GM21381 (cell line): ENCODE measurements at regions not wholly inside any gene's neighbourhood (a gene's known extent, or its start where the extent isn't known, plus 50 kb on each side); places are given as distances from the start of the nearest gene placed in this dataset.

Experiments used
- ATAC-seq: cut with Tn5 transposase; IDR thresholded peaks from one replicate; pipeline ENCODE4 v1.9.1; 2021; ENCODE audit warnings: mild to moderate bottlenecking, moderate library complexity; ENCODE audit not compliant: unreplicated experiment

DNA sequence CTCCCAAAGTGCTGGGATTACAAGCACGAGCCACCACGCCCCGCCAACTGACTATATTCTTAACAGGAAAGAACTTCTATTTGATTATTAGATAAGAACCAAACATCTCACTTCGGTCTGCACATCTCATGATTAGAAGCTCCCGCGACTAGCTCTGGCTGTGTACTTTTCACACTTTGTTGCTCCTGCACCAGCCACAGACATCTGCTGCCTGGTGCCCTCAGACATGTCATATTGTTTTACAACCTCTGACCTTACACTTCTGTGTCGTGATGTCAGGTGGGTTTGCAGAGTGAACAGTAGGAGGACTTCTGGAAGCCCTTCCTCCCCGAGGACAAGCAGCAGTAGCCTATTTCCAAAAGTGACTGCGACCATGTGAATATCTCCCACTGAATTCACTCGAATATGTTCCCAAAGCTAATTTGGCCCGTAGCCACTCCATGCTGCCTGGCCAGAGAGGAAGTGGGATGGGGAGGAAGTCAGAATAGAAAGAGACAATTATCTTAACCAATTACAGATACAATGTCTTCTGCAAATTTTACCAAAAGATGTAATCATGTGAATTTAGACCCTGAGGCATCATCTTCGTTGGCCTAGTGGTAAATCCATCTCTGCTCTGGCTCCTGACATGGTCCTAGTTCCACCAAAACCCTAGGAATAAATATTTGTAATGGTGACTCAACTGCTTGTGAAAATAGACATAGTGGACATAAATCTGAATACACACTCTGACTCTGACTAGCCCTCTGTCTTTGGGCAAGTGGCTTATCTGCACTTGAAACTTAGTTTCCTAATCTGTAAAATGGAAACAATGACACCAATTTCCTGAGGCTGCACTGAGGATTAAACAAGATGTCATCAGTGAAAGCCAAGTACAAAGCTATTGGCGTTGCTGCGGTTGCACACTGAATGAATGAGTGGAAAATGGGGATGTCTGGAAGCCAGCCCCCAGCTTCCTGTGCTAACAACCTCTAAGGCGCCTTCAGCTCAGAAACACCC is 406.1 kb downstream of the LRATD1 start:
- ATAC-seq = no peak

DNA sequence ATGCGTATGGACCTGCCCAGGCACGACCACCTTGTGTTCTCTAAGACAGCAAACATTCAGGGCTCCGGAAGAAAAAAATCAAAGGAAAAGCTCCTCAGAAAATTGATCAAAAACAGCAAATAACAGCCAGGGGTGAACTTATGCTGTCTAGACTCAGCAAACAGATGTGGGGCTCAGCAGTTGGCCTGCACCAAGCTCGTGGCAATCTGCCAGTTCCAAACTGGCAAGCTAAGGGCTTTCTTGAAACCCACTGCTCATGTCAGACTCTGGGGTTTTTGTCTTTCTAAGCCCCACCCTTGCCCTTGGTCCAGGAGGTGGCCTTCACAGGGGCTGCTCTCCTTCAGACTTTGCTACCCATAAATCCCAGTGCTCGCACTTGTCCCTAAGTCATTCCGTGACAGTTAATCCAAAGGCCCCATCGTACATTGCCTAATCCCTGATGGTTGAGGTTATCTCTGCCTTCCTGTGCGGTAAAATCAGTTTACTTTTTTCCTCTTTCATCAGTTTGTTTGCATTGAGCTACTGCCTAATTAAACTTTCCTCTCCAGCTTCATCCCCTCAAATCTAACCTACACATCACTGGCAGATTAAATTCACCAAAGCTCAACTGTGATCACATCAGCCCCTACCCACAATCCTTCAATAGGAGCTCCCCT is 408.0 kb downstream of the LRATD1 start:
- ATAC-seq = no peak

DNA sequence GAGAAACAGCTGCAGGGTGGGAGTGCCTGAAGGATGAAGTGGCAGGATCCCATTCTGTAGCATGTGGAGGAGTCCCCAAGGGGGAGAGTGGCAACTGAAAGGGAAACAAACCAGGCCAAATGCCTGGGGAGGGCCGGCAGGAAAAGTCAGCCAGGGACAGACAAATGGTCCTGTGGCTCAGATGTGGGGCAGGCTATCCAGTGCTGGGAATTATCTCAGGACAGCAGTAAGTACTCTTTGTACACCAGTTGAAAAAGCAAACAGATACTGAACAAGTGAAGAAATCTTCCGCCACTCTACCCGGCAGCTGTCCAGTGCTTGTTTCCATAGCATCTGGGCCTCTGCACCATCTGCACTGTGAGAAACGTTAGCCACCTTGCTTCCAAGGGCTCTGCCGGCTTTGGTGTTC is 408.9 kb downstream of the LRATD1 start:
- ATAC-seq = no peak

DNA sequence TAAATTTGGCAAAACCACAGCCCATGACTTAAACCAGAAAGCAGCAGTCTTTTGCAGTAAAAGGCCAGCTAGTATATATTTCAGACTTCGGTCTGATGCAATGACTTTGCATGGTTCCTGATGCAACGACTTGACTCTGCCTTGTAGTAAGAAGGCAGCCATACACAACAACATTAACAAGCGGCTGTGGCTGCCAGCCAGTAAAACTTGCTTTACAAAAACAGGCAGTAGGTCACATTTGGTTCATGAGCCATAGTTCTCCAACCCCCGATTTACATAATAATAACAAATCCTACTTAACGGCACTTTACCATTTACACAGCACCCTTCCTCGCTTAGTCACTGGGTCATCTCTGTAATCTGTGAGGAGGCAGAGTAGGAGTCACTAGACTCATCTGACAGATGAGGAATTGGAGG is 410.3 kb downstream of the LRATD1 start:
- ATAC-seq = no peak

DNA sequence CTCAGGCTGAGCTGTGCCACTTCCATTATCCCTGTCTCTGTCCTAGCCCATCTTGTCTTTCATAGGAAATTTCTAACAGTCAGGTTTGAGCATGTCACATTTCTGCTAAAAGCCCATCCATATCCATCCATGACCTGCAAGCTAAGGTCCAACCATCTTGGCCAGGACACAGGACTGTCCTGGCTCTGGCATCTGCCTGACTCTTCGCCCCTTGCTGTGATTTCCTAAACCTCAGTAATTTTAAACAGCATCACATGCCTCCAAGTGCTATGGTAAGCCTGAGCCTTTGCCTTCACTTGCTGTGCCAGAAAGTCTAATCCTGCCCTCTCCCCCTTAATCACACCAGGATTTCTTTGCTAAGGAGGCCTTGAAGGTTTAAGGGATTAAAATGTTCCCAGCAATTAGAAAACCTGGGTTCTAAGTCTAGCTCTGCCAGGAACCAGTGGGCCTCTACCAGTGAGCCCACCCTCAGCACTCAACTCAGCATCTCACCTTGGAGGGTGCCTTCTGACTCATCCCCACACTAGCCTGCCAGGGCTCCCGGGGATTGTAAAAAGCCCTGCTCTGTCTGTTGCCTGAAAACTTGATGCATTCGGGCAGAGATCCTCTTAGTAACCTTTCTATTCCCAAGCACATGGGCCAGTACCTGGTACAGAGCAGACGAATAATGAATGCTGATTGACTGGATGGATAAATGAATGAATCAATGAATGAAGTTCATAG is 411.0 kb downstream of the LRATD1 start:
- no peak for ATAC-seq

DNA sequence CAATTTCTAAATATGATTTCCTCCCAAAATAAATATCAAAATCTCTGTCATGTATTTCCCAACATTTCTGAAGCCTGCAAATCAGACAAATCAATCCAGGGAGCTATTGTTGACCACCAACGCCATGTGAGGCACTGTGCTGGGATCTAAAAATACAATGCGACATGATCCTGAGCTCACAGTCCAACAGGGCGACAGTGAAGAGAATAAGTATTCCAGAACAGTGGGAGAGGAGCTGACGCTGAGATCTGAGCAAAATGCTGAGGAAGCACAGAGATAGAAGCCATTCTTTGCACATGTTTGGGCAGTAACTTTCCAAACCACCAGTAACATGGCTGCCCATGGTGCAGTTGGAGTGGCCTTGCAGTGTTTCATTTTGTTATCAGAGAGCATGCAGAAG is 412.5 kb downstream of the LRATD1 start:
- ATAC-seq = no peak

DNA sequence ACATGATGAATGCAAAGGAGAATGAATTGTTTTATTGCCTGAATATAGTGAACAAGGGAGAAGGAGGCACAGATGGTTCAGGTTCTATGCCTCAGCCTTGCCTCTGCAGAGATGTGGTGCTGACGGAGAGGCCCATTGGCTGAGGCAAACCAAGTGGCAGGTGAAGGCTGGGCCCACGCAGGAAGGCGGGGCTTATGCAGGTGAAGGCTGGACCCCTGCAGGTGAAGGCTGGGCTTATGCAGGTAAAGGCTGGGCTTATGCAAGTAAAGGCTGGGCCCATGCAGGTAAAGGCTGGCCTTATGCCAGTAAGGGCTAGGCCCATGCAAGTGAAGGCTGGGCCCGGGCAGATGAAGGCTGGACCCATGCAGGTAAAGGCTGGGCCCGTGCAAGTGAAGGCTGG is 414.7 kb downstream of the LRATD1 start:
- no peak for ATAC-seq

DNA sequence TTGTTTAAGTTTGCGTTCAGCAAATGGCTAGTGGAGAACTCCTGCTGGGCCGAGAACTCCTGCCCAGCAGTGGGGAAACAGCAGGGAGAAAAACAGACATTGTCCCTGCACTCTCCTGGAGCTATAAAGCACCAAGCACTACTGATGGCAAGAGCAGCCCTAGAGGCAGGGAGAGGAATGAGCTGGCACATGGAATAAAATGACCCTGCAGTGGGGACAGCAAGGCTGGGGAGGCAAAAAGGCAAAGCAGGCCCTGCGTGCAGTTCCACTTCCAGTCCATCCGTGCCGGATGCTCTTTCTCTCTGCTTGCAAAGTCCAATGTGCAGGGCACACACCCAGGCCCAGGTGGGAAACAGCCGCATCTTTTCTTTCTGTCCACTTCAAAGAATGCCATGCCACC is 415.5 kb downstream of the LRATD1 start:
- no peak for ATAC-seq

DNA sequence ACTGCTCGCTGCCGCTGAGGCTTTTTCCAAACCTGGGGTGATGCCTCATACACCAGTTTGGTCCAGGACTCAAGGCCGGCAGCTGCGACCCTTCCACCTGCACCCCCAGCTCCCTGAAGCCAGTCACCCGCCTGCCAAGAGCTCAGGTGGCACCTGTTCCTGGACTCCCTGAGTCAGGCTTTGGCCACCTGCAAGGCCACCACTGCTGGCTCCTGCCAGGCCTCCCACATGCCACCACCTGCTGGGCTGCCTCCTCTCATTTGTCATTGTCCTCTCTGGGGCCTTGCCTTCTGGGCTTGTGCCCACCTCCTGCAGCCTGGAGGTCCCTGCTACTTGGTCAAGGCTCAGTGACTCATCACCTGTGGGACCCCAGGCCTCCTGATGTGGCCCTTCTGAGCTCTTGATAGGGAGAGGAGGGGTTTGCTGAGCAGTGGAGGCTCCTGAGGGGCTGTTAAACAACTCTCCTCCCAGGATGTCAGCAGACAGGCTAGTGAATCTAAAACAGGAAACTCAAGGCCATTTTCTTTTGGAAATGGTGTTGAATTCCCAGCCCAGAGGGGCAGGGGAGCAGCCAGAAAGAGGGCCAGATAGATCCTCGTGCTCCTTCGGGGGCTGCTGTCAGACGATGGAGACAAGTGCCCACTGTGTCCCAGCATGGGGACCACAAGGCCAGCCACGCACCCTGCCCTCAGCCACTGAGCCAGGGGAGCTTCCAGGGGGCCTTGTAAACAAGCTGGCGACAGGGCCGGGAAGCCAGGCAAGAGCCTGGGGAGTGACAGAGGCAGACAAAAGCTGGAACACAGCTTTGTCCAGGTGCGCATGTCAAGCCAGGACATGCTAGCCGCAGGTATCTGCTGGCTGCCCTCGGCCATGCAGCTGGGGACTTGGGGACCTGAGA is 416.8 kb downstream of the LRATD1 start:
- no peak for ATAC-seq

DNA sequence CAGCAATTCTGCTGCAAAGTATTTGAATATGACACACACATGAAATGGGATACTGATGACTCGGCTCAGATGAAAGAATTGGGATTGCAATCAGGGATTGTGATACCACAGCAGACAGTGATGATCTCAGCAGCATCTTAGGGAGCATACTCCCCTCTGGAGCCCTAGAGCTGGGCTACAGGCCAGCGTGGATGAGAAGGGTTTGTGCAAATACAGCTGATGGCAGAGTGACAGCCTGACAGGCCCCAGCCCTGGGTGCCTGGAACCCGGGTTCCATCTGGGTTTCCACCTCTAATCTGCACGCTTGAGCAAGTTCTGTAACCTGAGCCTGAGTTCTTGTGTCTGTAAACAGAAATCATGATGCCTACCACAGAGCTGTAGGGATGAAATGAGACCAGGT is 418.0 kb downstream of the LRATD1 start:
- ATAC-seq = no peak

DNA sequence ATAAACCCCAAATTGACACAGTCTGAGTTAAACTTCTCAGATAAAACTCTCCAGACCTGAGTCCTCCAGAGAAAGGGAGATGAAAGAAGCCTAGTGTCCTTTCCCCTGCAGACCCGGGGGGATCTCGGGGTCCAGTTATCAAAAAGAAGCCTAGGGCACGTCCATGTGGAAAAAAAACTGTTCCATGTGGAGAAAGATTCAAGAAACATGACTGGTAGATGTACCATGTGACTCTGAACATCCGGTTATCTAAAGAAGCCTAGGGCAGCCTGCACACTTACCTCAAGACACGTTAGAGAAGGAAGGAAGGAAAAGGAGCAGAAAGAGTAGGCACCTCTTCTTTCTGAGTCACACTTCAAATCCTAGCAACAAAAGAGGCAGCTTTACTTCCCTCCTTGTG is 421.0 kb downstream of the LRATD1 start:
- ATAC-seq = no peak

DNA sequence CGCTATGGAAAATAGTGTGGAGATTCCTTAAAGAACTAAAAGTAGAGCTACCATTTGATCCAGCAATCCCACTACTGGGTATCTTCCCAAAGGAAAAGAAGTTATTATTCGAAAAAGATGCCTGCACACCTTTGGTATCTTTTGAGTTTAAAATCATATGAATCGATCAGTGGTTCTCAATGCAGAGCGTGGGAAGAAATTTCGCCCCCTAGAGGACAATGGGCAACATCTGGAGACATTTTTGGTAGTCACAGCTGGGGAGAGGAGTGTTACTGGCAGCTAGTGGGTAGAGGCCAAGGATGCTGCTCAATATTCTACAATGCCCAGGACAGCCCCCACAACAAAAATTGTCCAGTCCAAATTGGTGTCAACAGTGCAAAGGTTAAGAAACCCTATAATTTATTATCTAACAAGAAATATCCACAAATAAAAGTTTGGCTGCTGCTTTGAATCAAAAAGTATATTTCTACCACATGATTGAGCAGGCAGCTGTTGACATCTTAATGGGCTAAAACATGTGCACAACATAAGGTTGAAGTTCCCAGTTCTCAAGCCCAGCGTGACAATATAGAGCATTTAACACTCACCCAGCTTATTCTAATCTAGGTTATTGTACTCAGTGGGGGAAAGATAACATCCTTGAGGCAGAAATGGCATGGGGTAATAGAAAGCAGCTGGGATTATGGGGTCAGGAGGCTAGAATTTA is 425.7 kb downstream of the LRATD1 start:
- ATAC-seq = no peak

DNA sequence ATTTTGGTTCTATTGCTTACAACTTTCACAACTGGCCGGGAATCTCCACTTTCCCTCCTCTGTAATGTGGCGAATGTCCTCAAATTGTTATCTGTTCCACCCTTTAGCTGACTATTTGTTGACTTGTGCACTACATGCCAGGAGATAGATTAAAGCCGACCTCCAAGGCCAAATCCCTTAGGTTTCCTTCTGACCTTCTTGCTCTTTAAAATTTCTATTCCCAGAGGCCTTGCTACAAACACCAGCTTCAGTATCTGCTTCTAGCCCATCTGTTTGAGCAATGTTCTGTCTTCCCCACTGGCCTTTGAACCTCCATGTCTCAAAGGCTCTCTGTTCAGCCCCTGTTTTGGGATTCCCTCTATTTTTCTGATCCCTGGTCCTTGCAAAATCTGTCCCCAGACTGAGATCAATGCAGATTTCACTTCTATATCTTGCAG is 426.2 kb downstream of the LRATD1 start:
- no peak for ATAC-seq

DNA sequence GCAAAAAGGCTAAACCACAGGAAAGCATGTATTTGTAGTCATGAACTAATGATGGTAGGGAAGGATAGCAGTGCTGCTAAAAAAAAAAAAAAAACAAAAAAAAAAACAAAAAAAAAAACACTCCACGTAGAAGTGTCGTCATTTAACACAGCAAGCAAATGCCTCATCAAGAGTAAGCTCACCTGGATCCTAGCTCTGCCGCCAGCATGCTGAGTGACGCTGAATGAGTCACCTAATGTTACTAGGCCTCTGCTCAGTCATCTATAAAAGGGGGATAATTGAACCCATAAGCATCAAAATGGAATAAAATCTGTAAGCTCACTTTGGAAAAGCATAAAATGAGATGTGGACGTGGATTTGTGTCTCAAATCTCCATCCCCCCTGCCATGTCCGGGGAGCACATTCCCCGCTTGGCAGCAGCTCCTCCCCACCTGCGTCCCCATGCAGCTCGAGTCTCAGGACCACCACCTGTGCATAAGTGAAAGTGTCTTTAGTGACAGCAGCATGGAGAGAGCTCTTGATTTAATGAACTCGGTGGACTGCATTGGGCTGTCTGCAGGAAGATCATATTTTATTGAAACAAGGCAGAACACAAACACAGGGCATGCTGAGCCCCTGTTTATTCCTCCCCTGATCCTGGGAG is 427.5 kb downstream of the LRATD1 start:
- no peak for ATAC-seq

DNA sequence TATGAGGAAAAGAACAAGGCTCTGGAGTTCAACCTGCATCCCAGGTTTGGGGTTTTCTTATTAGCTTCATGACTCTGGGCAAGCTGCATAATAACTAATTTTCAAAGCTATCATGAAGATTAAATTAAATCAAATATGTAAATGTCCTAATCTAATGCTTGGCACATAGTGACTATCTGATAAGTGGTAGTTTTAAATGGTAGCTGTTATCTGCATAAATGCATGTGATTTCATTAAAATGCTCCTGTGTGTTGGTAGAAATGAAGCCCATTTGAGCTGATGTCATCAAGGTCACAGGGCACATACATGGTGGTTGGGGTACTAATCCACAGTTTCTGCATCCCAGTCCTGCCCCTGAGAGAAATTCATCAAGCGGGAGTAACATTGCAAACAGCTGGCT is 428.8 kb downstream of the LRATD1 start:
- ATAC-seq = no peak

DNA sequence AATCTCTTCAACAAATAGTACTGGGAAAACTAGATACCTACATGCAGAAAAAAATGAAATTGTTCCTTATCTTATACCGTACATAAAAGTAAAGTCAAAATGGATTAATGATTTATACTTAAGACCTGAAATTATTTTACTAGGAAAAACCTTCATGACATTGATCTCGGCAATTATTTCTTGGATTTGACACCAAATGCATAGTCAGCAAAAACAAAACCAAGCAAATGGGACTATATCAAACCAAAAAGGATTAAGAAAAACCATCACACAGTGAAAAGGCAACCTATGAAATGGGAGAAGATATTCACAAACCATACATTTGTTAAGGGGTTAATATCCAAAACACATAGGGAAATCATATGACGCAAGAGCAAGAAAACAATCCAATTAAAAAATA is 433.6 kb downstream of the LRATD1 start:
- no peak for ATAC-seq

DNA sequence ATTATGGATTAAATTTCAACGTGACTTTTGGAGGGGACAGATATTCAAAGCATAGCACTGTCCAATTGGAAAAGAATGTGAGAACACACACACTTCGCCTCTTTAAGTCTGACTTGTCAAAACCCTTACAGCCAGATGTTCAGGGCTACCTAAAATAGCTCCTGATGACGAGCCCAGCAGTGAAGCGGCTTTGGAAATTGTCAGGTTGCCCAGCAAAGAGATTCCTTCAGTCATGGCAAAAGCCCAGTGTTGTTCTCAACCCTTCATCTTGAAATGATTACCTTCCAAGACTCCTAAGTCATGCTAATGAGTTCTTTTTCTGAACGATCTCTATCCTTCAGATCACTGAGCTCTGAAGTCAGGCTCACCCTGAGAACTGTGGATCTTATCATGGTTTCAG is 436.6 kb downstream of the LRATD1 start:
- no peak for ATAC-seq

DNA sequence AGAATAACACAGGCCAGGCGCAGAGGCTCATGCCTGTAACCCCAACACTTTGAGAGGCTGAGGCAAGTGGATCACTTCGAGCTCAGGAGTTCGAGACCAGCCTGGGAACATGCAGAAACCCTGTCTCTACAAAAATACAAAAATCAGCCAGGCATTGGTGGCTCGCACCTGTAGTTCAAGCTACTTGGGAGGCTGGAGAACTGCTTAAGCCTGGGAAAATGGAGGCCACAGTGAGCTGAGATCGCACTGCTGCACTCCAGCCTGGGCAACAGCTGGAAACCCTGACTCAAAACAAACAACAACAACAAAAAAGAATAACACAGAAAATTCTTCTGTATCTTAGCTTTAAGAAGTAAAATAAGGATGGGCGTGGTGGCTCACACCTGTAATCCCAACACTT is 440.3 kb downstream of the LRATD1 start:
- ATAC-seq = no peak

DNA sequence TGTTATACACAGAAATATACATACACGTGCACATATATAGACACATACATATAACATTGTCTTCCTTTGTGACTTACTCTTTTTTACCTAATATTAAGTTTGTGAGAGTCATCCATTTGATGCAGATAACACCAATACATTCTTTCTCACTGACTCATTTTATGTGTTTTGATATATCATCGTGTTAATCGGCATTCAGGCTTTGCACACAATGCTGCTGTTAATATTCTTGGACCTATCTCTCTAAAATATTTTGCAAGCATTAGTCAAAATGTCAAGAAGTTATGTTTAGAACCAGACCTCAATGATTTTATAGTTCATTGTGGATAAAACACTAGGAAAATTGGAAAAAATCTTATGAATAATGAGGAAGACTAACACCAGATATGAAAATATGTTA is 441.1 kb downstream of the LRATD1 start:
- no peak for ATAC-seq
